ENCODE measurements at regions not wholly inside any gene's neighbourhood (a gene's known extent, or its start where the extent isn't known, plus 50 kb on each side); places are given as distances from the start of the nearest gene placed in this dataset.
"Not testable (repeated sequence)": the region's sequence is repeated elsewhere in the genome, so short reads cannot be mapped to it uniquely, and the experiment has no call there.

DNA sequence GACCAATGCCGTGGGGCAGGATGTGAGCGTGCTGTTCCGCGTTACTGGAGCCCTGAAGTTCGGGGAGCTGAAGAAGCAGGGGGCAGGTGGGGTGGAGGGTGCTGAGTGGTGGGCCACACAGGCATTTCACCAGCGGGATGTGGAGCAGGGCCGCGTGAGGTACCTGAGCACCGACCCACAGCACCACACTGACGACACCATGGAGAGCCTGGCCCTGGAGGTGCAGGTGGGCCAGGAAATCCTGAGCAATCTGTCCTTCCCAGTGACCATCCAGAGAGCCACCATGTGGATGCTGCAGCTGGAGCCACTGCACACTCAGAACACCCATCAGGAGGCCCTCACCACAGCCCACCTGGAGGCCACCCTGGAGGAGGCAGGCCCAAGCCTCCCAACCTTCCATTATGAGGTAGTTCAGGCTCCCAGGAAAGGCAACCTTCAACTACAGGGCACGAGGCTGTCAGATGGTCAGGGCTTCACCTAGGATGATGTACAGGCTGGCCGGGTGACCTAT is 179.6 kb downstream of the TBC1D2B start:
- H3K4me3 ChIP-seq (ENCODE audit: low read depth, low read length): no peak overlapping the region

GRCh38 chr15:77897113-77897895 is 180.2 kb downstream of the TBC1D2B start:
- not testable (repeated sequence) for H3K4me3 ChIP-seq (ENCODE audit: low read depth, low read length)

GRCh38 chr15:77896147-77897112 is 181.1 kb downstream of the TBC1D2B start:
- H3K4me3 ChIP-seq (ENCODE audit: low read depth, low read length): not testable (repeated sequence)

GRCh38 chr15:77895742-77896141 is 181.8 kb downstream of the TBC1D2B start:
- no peak overlapping the region for H3K4me3 ChIP-seq (ENCODE audit: low read depth, low read length)

DNA sequence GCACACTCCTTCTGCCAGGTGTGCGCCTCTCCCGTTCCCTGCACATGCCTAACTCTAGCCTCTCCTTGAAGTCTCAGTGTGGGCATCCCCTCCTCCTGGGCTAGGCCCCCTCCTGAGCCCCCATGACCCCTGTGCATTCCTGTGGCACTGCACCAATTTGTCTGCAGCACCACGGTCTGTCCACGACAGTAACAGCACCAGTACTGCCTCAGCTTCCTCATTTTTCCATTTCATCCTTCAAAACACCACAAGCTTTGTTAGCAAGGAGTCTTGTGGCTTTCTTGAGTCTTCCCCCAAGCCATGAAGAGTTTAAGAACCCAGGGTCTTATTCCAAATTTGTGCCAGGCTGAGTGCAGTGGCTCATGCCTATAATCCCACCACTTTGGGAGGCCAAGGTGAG is 182.4 kb downstream of the TBC1D2B start:
- H3K4me3 ChIP-seq (ENCODE audit: low read depth, low read length): not testable (repeated sequence)

- H3K4me3 ChIP-seq (ENCODE audit: low read depth, low read length): not testable (repeated sequence)
These were observed 183.6 kb downstream of the TBC1D2B start for GRCh38 chr15:77893671-77894640.

GRCh38 chr15:77893246-77893645 is 184.3 kb downstream of the TBC1D2B start:
- H3K4me3 ChIP-seq (ENCODE audit: low read depth, low read length): not testable (repeated sequence)

GRCh38 chr15:77892335-77892734 is 185.2 kb downstream of the TBC1D2B start:
- no peak overlapping the region for H3K4me3 ChIP-seq (ENCODE audit: low read depth, low read length)

- not testable (repeated sequence) for H3K4me3 ChIP-seq (ENCODE audit: low read depth, low read length)
These were observed 185.6 kb downstream of the TBC1D2B start for GRCh38 chr15:77891862-77892261.

GRCh38 chr15:77890911-77891801 is 186.4 kb downstream of the TBC1D2B start:
- not testable (repeated sequence) for H3K4me3 ChIP-seq (ENCODE audit: low read depth, low read length)

GRCh38 chr15:77889828-77890725 is 187.4 kb downstream of the TBC1D2B start:
- not testable (repeated sequence) for H3K4me3 ChIP-seq (ENCODE audit: low read depth, low read length)

- no peak overlapping the region for H3K4me3 ChIP-seq (ENCODE audit: low read depth, low read length)
These were observed 188.3 kb downstream of the TBC1D2B start for GRCh38 chr15:77889009-77889806.

- H3K4me3 ChIP-seq (ENCODE audit: low read depth, low read length): not testable (repeated sequence)
These were observed 189.7 kb downstream of the TBC1D2B start for GRCh38 chr15:77887563-77888429.

DNA sequence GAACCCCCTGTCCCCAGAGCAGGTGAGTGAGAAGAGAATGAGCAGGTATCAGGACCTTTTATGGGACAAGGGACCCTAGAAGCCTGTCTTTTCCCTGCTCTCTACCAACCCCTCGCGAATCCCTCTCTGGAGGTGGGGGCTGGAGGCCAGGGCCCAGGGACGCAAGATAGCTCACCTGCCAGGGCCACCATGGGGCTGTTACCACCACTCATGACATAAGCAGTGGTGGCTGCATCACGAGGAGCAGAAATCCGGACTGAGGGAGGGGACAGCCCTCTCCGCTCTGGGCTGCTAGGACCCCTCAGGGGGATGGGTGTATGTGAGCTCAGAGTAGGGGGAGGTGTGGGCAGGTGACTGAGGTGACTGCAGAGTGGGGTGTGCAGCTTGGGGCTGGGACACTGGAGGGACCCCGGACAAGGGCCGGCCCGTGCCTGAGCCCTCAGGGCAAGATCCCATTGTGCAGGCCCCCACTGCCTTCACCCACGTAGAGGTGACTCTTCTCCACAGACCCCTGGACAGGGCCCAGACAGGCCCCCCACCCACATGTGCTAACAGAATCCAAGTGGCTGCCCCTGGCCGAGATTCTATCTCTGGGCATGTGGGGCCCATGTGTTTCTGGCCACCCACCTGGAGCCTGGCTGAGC is 190.6 kb downstream of the TBC1D2B start:
- no peak overlapping the region for H3K4me3 ChIP-seq (ENCODE audit: low read depth, low read length)

DNA sequence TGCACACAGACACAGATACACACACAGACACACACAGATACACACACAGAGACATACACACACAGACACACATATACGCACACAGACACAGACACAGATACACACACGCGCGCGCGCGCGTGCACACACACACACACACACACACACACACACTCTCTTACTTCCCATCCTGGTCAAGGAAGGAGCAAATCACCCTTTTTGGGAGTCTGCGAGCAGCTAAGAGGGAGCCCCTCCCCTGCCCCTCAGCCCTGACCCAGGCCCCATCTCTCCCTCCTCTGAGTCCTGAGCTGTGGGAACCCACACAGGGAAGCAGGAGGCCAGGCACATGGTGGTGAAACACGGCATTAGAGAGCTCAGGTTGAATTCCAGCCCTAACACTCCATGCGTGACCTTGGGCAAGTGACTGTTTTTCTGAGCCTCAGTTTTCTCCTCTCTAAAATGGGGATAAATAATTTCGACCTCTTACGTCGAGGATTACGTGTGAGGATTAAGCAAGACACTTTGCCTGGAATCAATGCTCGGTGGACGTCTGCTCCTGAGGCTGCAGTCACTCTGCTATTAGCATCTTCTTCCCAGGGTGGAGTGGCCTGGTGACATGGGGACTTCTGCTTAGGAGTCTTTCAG is 191.5 kb downstream of the TBC1D2B start:
- H3K4me3 ChIP-seq (ENCODE audit: low read depth, low read length): not testable (repeated sequence)

DNA sequence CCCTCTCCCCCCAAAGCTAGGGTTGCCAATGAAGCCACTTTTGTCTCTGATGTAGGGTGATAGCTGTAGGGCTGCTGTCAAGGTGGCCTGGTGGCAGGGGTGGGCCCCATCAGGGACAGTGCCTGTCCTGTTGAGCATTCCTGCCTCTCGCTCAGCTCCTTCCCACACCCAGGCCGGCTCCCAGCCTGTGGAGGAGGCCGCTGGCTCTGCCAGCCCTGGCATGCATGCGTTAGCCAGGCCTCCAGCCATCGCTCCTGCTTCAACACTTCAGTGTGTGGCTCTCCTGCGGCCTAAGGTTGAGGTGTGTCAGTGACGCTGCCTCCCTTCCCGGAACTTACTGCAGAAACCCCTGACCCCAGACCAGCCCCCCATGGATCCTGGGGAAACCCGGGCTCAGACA is 194.5 kb downstream of the TBC1D2B start:
- H3K4me3 ChIP-seq (ENCODE audit: low read depth, low read length): not testable (repeated sequence)
